COLO668 (cell line): ENCODE measurements at regions not wholly inside any gene's neighbourhood (a gene's known extent, or its start where the extent isn't known, plus 50 kb on each side); places are given as distances from the start of the nearest gene placed in this dataset.
"Not testable (repeated sequence)": the region's sequence is repeated elsewhere in the genome, so short reads cannot be mapped to it uniquely, and the experiment has no call there.

Source experiments
- DNase-seq: peaks from one replicate; lab custom pipeline; 2025; ENCODE audit not compliant: unreplicated experiment; lab: John Stamatoyannopoulos, UW

DNA sequence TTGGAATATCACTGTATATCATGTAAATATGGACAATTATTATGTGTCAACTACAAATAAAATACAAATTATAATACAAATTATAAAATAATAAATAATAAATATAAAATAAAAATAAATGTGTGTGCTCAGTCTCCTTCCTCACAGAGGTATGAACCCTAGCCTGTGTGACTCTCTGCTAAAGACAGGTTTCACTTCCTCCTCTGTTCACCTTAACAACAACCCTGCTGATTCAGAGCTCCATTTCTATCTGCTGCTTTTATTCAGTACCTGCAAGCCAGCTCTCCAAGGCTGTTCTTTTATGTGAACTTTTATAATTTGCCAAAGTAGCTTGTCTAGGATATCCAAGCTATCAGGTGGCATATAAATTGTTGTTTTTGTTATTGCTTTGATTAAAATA, 610.7 kb upstream of the GRM7 start:
- no peak for DNase-seq

DNA sequence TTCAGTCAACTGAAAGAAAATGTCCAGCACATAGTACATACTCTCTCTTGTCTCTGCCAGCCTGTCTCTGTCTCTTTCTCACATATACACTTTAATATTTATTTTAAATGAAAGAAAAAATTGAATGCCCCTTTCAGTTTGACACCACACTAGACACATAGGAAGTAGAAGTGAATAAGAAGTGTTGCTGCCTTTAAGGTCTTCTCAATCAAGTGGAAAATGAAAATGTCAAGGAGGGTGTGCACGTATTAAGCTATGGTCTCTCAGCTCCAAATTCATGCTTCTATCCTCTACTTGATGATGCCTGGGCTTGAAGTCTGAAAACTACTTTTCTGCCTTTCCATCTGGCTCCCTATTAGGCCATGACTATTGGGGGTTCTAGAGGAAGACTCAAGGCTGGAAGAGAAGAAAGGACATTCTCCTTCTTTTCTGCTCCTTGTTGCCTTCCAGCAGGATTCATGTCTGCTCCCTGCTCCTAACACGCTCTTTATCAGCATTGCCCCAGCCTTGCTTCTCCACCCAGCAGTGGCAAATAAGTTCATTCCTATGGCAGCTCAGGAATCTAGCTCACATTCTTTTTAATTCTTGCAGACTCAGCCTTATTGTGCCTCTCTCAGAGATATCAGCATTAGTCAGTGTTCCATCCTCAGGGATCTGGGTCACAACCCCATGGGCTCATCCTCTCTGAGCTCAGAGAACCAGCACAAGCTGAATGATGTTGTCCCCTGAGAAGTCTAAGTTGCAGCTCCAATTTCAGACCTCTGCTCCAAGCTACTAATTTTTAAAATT, 609.1 kb upstream of the GRM7 start:
- no peak for DNase-seq

DNA sequence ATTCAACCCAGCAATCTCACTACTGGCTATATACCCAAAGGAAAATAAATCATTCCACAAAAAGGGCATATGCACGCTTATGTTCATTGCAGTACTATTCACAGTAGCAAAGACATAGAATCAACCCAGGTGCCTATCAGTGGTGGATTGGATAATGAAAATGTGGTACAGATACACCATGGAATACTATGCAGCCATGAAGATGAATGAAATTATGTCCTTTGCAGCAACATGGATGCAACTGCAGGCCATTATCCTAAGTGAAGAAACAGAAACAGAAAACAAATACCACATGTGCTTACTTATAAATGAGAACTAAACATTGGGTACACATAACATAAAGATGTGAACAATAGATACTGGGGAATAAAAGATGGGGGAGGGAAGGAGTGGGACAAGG, 606.4 kb upstream of the GRM7 start:
- DNase-seq = no peak

DNA sequence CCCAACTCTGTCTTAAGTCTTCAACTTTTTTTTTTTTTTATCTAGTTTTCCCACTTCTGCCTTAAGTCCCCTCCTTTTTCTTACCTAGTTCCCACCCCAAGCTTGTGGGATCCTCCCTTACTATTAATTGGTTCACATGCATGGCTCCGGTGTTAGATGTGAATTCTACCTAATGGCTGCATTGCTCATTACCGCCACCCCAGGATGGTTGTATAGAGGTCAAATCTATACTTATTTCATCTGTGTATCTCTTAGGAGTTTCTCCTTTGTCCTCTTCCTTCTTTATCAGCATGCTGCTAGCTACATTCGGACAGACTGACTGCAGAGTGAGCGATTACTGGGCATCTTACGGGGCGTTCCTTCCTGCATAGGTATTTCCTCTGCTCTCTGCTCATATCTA, 605.7 kb upstream of the GRM7 start:
- DNase-seq = no peak

DNA sequence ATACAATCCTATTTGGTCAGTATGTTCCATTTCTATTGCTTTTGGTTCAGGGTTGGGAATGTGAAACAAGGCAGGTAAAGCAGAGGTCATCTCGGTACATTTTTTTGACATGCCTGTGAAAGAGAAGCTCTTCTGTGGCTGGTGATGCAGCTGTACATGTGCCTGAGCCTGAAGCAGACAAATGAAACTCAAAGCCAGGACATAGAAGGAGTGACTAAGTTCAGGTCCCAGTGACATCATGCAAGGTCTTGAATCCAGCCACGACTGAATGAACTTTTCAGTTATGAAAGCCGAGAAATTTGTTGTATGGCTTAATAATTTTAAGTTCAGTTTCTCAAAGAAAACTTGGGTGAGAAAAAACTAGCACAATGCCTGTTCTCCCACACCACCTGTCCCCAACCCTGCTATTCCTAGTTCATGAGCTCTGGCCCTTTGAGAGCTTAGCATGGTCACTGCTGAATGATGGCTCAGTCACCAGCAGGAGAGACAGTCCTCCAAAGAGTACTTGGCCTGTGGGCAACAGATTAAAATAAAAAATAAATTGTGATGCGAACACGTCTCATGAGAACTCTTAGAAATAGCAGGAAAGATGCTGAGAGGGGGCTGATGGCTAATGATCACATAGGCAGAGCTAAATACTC, 600.2 kb upstream of the GRM7 start:
- DNase-seq = no peak

DNA sequence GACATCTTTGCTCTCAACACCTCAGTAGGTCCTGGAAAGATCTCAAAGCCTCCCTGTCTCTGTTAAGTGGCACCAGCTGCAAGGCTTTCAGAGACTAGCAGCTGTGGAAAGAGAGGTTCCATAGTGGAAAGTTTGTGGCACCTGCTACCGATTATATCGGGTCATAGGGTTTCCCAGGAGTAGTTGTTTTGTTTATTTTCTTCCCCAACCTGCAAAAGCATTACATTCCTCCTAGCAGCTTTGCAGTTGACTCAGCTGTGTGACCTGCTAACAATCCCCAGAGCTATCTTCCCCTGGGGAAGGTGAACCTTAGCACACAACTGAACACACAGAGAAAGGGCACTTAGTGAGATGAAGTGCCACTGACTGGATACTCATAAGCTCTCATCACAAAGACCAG, 598.9 kb upstream of the GRM7 start:
- DNase-seq = peak; percentile 34

DNA sequence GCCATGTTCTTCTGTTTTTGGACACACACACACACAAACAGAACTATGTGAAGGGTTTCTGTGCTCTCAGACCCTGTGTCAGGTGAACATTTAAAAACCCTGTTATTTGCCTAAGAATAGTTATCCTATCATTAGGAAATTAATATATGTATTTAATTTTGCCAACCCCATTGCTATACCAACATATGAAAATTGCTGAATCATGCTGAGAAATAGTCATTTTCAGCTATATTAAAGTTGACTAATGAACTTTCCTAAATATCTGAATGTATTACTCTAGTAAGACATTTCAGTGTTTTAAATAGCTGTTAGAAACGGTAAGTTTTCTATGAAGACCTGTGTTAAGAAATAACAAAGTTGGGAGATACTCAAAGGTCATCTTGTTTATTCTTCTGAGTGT, 596.9 kb upstream of the GRM7 start:
- no peak for DNase-seq

DNA sequence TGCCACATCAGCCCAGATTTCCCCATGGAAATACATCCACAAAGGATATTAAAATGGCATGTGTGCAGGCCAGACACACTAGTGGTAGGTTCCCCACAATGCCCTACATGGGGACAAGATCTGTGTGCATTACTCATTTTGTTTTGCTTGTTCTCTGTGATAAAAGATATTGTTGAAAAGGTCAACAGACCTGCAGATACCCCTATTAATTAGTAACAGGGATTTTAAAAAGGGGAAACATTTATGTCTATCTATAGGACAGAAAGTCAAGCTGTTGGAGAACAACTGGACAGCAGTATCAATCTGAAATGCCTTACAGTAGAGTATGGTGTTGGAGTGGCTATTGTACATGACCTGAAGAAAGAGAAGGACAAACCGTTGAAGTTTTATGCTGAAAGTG, 596.0 kb upstream of the GRM7 start:
- DNase-seq = no peak

DNA sequence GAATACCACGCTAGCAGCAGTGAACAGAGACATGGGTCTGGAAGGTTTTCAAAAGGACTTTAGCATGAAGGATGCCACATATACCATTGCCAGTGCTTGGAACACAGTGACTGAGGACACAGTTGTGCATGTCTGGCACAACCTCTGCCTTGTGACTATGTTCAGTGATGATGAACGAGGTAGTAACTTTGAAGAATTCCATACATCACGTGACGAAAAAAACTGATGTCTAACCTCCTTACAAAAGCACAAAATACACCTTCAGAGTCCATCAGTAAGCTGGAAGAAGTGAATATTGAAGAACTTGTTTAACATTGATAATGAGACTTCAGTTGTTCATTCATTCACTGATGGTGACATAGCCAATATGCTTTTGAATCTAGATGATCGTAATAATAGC, 594.8 kb upstream of the GRM7 start:
- DNase-seq = no peak

DNA sequence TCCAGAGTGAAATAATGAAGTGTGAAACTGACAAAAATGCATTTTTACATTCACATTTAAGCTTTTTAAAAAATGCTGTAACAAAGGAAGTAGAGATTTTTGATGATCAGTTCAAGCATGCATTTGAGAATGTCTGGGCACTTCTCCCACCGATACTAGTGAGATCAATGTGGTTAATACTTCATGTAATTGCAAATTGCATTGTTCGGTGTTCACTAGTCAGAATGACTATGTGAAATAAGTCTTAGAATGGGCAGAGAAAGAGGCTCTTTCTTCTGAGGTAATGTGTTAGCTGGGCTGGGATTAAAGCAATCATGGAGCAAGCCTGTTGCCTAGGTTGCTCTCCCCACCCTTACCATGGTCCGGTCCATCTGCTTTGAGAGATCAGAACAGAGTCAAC, 587.0 kb upstream of the GRM7 start:
- no peak for DNase-seq

DNA sequence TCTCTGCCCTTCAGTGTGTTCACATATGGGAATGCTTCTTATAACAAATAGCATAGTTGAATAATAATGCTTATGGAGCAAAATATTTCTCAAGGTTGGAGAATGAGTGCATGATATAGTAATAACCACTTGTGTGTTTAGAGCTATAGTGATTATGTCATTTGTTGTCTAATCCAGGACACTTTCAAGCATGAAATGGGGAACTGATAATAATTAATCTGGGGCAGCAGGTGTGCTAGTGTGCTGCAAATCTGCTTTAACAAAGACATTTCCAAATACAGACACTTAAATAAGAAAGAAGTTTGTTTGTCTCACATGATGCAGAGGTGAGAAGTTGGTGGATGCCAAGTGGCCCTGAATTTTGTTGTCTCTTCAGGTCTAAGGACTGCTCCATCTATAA, 579.3 kb upstream of the GRM7 start:
- DNase-seq = no peak

DNA sequence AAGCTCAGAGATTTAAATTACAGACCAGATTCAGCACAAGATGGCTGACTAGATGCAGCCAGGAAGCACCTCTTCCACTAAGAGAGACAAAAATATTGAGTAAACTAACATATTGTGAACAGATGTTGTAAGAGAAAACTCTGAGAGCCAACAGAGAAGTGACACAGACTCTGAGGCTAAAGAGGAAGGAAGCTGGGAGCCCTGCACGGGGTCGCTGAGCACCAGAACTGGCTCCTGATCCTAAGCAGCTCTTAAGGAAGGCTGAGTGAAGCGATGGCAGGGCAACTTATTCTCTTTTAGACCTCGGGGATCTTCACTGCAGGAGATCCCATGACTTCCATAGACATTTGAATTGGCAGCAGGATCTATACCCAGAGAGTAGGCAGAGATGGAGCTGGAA, 578.0 kb upstream of the GRM7 start:
- no peak for DNase-seq

DNA sequence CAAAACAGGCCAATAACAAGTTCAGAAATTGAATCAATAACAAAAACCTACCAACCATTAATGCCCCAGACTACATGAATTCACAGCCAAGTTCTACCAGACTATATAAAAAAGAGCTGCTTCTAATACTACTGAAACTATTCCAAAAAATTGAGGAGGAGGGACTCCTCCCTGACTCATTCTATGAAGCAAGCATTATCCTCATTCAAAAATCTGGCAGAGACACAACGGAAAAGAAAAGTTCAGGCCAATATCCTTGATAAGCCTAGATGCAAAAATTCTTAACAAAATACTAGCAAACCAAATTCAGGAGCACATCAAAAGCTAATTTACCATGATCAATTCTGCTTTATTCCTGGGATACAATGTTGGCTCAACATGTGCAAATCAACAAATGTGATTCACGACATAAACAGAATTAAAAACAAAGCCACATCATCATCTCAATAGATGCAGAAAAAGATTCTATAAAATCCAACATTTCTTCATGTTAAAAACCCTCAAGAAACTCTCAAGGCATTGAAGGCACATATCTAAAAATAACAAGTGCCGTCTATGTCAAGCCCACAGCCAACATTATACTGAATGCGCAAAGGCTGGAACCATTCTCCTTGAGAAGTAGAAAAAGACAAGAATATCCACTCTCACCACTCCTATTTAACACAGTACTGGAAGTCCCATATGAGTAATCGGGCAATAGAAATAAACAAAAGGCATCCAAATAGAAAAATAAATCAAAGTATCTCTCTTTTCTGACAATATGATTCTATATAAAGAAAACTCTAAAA, 573.6 kb upstream of the GRM7 start:
- DNase-seq = no peak

DNA sequence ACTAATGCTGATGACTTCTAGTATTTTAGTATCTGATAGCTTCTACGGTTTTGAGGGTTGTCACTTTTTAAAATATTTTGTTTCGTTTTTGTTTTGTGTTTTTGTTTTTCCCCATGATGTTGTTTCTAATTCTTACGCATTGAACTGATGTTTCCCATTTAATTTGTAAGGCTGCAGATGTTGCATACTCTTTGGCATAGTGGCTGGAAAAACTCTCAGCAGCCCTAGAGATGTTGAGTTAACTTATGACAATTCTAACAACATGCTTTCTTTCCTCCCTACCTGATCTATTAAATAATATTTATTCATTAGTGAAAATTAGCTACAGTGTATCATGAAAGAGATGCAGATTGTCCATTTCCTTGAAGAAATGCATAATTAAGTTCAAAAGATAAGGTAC, 559.3 kb upstream of the GRM7 start:
- DNase-seq = no peak

DNA sequence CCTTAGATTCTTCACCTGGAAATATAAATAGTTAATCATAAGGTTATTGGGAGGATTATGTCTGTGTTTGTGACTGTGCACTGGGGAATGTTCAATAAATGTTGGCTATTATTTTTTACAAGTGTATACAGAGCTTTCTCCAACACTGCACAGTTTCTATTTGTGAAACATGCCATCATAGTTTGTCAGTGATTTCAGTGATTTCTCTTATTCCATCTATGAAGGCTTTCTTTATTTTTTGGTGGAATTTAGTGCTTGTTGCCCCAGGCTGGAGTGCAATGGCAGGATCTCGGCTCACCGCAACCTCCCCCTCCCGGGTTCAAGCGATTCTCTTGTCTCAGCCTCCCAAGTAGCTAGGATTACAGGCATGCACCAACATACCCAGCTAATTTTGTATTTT, 545.0 kb upstream of the GRM7 start:
- no peak for DNase-seq

DNA sequence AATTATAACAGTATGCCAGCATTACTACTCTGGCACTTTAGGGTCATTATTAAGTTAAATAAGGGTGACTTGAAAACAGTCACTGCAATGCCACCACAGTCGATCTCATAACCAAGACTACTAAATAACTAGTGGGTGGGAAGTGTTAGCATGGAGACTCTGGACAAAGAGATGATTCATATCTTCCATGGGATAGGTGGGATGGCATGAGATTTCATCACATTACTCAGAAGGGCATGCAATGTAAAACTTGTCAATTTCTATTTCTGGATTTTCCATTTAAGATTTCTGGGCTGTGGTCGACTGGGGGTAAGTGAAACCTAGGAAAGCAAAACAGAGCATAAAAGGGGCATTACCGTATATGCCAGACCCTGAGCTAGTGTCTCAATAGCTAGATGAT, 538.9 kb upstream of the GRM7 start:
- DNase-seq = no peak

DNA sequence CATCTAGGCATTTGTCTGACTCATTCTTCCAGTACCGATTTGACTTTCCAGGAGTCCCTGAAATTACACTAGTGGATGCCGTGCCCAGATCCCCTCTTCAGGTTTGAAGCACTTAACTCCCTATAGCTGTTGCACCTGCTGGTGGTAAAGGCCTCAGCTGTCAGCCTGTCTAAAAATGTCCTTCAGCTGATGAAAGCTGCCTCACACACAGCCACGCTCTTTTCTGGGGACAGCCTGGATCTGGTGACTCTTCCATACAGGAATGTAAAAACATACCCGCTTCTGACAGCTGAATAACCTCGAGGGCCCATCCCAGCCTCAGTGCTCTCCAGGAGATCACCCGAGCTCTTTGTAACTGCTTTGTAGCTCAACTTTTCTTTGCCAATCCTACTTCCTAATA, 534.1 kb upstream of the GRM7 start:
- peak; percentile 1 for DNase-seq

DNA sequence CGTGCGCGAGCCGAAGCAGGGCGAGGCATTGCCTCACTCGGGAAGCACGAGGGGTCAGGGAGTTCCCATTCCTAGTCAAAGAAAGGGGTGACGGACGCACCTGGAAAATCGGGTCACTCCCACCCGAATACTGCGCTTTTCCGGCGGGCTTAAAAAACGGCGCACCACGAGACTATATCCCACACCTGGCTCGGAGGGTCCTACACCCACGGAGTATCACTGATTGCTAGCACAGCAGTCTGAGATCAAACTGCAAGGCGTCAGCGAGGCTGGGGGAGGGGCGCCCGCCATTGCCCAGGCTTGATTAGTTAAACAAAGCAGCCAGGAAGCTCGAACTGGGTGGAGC, 520.0 kb upstream of the GRM7 start:
- not testable (repeated sequence) for DNase-seq

DNA sequence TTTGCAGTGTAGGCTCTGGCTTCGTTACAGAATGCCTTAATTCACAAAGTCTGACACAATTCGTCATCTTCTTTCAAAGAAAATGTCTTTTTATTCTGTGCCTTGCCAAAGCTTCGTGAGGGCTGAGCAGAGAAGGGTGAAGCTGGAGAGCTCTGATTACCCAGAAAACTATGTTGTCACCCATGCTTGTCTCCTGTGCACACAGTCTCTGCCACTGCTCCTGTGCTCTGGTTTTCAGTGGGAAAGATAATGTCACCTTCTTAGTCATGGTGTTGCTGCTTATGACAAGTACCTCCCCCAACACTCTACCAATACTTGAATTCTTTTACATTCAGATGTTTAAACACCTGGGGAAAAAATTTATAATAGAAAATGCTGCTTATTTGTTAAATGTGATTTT, 509.2 kb upstream of the GRM7 start:
- DNase-seq = no peak

DNA sequence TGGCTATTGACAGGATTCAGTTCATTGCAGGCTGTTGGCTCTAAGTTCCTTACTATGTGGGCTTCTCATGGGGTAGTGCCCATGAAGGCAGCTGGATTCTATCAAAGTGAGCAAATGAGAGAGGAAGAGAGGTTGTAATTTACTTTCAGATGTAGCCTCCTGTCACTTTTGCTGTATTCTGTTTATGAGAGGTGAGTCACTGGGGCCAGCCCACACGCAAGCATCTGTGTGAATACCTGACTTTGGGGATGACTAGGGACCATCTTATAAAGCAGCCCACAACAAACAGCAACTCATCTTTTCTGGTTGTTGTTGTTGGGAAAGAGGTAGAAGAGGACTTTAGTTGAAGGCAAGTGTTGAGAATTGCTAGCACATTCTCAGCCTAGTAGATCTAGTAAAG, 506.3 kb upstream of the GRM7 start:
- DNase-seq = no peak

DNA sequence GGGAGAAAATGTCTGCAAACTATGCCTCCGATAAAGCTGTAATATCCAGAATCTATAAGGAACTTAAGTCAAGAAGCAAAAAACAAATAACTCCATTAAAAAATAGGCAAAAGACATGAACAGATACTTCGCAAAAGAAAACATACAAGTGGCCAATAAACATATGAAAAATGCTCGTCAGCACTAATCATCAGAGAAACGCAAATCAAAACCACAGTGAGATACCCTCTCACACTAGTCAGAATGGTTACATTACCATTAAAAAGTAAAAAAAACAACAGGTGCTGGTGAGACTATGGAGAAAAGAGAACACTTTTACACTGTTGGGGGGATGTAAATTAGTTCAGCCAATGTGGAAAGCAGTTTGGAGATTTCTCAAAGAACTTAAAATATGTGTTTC, 498.5 kb upstream of the GRM7 start:
- no peak for DNase-seq

DNA sequence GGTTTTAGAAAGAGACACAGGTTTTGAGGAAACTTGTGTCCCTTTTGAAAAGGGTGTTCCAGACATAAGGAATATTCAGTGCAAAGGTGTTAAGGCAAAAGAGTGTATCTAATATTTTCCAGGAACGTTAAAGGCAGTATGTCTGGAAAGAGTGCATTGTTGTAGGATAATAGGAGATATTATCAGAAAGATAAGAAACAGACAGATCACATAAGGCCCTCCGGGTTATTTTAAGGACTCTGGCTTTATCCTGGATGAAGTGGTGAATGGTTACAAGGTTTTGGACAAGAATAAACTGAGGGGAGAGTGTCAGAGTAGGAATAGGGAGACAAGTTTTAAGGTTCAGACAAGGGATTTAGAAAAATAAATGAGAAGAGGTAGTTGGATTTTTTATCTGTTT, 493.7 kb upstream of the GRM7 start:
- no peak for DNase-seq
